HS-5 (cell line): ENCODE measurements at regions not wholly inside any gene's neighbourhood (a gene's known extent, or its start where the extent isn't known, plus 50 kb on each side); places are given as distances from the start of the nearest gene placed in this dataset.
"Not testable (repeated sequence)": the region's sequence is repeated elsewhere in the genome, so short reads cannot be mapped to it uniquely, and the experiment has no call there.

ENCODE experiments used
- DNase-seq: peaks from one replicate; pipeline ENCODE4 v3.0.0-alpha.2; 2012; ENCODE audit warnings: low read depth

DNA sequence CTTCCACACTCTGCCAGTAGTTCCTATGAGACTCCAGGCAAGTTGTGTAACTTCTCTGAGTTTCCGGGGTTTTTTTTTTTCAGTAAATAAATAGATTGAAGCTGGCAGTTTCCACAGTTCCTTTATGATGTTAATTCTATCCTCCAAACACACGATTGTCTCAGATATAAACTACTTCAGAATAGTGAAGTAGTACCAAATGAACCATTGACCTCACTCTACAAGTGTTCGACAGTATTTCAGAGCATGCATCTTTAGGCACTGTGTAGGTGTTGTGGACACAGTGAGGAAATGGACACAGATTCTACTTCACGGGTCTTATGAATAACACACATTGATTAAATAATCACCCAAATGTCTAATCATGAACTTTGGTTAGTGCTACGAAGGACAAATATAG is 136.1 kb upstream of the IGSF10 start:
- DNase-seq: no peak

DNA sequence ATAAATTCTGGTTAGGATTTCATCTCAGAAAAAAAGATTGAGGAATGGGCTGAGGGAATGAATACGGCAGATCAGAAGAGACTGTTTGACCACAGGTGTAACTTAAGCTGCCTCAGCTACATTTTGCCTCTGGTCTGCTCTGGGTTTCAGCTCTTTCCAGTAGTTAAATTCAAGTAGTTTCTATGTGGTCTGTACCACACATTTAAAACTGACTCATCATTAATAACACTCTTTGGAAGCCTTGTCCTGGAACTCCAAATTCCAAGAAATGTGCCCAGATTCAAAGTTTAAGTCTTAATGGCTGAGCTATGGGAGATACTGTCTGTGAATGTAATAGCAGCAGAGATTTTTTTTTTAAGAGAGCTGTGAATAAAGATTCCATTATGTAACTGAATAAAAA is 133.1 kb upstream of the IGSF10 start:
- DNase-seq: no peak

DNA sequence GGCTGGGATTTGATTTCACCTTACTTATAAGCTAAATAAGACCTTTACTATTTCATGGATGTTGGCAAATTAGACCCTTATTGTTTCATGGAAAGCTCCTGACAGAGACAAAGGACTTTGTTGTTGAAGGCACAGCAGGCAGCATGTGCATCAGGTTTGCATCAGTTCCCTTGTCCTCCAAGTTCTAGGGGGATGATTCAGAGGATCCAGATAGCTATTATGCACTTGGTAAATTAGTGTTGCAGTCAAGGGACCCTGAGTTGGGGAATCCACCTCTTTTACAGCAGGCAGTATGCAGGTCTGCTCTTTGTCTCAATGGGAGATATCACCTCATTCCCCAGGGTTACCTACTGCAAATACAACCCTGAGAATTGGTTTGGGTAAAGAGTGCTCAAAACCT is 131.4 kb upstream of the IGSF10 start:
- no peak for DNase-seq

DNA sequence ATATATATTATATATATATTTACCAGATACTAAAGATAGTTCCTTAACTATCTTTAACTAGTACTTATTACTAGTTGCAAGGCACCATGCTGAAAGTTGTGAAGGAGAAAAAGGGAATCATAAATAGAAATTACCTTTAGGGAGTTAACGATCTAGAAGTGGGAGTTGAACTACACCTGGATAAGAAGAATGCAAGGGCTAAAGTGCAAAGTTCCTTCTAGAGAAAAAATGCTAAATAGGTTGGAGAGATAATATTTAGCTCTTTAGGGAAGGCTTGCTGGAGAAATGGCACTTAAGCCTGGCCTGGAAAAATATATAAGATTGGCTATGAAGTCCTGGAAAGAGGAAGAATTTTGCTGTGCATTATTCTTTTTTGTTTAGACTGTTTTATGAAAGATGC is 130.6 kb upstream of the IGSF10 start:
- DNase-seq: no peak

DNA sequence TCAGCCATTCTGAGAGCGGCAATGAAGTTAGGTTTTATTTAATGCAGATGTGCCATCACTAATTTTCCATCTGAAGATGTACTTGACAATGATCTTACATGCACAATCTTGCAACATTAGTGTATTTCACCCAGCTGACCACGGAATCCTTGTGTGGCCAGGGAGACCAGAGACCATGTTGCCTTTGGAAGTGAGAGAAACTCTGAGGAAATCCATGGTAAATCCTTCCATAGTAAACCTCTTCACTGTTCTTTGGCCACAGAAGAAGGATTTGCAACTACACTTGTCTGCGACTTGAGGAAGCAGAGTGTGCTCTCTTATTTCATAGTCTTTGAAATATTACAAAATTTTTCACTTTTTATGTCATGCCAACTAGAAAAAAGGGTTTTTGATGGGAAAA is 128.4 kb upstream of the IGSF10 start:
- DNase-seq: no peak

DNA sequence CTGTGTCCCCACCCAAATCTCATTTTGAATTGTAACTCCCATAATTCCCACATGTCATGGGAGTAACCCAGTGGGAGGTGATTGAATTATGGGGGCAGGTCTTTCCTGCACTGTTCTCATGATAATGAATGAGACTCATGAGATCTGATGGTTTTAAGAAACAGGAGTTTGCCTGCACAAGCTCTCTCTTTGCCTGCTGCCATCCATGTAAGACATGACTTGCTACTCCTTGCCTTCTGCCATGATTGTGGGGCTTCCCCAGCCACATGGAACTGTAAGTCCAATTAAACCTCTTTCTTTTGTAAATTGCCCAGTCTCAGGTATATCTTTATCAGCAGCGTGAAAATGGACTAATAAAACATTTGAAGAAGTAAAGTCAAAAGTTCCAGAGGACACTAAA is 126.8 kb upstream of the IGSF10 start:
- not testable (repeated sequence) for DNase-seq

DNA sequence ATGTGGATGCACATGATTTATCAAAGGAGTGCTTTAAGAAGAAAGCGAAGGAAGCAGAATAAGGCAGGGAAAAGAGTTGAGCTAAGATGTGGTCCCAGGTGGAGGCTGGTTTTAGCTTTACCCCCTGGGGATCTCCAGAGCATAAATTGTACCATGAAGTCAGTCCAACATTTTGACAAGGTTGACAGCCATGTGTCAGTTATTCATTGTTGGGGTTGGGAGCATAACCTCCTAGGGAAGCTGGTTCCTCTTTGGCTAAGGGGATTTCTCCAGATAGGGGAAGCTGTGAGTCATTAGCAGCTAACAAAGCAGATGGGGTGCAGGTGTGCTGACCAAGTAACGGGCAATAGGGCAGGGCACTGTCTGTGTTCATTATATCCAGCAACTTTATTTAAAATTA is 123.7 kb upstream of the IGSF10 start:
- no peak for DNase-seq

DNA sequence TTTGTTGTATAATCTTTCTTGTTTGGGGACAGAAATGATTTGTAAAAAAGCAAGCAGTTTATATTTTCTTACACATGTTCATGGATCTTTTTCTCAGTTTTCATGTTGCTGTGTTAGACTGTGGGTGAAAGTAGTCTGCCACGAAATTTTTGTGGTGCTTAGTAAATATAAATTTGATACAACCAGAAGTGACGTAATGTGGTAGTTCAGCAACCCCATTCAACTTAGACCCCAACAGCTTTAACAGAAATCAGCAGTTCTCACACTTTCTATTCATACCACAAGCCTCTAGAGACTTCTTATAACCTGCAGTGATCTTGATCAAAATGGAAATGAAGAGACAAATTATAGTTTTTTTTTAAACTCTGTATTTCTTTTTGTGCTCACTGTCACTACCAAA is 120.2 kb upstream of the IGSF10 start:
- no peak for DNase-seq

DNA sequence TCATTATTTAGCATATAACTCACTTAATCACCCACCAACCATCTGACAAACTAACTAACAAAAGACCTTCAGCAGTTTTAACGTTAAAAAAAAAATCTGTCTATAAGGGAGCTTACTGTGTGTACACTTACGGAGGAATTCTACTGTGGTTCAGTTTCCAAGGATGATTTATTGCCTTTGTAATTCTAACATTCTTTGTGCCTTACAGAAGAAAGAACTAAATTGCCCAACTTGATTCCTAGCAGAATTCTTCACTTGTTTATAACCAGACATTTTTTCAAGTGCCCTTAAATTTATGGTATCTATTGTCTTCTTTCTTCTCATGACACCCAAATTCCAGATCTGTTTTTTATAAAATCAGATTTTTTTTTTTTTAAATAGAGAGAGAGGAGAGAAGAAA is 119.7 kb upstream of the IGSF10 start:
- DNase-seq: peak; percentile 44

DNA sequence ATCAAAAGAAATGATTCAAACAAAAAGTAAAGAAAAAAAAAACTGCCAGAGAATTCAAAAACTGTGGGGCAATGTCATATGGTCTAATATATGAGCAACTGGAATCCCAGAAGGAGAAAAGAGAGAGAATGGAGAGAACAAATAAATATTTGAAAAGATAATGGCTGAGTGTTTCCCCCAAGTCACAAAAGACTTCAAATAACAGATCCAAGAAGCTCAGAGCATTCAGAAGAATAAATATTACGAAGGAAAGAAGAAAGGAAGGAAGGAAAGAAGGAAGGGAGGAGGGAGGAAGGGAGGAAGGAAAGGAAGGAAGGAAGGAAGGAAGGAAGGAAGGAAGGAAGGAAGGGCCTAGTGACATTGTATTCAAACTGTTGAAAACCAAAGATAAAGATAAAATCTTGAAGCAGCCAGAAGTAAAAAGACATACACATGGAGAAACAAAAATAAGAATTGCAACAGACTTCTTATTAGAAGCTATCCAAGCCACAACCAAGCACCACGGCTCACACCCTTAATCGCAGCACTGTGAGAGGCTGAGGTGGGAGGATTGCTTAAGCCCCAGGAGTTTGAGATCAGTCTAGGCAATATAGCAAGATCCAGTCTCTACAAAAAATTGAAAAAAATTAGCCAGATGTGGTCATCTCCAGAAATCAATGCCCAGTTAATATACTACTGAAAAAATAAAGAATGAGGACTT is 118.9 kb upstream of the IGSF10 start:
- no peak for DNase-seq

DNA sequence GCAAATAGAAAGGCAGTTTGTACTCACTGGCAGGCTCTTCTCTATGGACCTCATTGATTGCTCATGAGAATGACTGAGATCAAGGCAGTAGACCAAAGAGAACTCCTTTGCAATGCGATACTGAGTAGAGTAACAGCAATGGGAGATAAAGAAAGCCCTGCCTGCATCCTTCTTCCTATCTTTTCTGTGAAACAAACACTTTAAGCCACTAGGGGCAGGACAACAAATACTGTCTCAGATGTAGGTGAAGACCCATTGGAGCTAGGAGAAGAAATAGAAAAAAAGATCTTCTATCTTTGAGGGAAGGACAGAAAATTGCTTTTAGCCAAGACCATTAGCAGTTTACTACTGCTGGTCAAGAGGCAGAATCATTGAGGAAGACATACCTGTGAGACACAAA is 117.6 kb upstream of the IGSF10 start:
- DNase-seq: no peak

DNA sequence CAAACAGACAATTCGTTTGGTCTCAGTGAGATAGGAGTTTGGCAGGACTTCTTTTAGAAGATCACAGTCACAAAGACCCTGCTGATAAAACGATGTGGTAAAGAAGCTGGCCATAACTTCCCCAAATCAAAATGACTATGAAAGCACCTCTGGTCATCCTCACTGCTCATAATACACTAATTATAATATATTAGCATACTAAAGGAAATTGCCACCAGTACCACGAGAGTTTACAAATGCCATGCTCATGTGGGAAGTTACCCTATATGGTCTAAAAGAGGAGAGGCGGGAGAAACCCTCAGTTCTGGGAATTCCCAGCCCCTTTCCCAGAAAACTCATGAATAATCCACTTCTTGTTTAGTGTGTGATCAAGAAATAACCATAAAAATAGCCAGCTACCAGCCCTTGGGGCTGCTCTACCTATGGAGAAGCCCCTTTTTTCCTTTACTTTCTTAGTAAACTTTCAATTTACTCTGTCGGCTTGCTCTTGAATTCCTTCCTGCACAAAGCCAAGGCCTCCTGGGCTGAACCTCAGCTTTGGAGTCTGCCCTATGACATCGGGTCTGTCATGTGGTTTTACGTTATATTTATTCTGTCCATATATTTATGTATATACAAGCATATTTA is 115.8 kb upstream of the IGSF10 start:
- DNase-seq: no peak

DNA sequence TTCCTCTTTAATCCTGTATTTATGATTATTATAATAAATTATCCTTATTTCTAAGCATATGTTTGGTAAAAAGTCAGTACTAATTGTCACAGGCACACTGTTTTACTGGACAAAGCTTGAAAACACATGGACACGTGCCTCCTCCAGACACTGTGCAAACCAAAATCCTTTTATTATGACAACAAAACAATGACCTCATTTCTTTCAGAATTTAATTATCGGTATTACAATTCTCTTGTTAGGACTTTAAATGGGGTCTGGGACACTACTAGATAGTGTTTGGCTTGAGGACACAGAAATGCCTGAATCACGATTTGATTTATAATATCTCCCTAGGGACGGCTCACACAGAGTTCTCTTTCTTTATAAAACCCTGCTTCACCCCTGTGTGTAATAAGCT is 107.3 kb upstream of the IGSF10 start:
- no peak for DNase-seq

DNA sequence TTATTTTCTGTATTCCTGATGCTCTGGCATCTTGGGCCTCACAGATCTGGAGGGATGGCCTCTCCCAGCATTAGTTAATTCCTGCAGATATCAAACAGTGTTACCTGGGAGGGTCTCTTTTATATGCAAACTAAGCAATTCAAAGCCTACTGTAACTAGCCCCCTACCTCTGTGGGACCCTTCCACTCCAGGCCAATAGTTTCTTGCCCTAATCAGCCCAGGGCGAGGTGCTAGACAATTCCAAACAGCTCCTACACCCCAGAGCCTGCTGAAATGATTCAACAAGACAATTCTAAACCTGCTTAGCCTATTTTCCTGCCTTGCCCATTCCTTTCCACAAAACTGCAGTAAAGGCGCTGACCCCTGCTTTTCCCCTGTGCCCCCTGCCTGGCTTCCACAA is 106.6 kb upstream of the IGSF10 start:
- DNase-seq: no peak

DNA sequence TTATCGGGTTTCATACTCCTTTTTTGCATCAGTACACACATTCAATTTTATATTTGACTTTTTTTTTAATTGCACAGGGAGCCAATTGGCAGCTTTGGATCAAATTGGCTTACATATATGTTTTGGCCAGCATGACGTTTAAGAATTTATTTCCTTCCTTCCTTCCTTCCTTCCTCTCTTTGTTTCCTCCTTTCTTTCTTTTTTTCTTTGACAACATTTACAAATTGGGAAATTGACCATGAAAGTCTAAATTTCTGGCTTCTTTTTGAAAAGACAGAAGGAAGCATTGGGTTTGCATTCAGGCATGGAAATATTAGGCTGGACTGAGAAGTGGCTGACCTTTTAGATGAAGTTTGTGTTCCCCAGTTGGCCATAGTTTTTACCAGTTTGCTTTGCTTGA is 103.4 kb upstream of the IGSF10 start:
- no peak for DNase-seq

DNA sequence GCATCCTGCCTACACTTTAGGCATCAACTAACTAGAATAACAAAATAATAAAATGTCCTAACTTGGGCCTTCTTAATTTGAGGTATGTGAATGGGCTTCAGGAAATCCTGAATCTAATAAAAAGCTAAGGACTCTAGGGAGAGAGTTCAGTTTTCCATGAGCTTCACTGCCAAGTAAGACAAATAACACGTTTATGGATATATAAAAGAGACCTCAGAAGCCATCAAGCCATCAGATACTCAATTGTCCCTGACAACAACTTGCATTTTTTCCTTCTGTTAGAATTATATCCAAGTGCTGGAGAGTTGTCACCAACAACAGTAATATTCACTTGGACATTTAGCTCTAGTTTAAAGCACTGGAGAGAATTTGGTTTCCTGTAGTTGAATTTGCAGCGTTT is 102.4 kb upstream of the IGSF10 start:
- DNase-seq: no peak

DNA sequence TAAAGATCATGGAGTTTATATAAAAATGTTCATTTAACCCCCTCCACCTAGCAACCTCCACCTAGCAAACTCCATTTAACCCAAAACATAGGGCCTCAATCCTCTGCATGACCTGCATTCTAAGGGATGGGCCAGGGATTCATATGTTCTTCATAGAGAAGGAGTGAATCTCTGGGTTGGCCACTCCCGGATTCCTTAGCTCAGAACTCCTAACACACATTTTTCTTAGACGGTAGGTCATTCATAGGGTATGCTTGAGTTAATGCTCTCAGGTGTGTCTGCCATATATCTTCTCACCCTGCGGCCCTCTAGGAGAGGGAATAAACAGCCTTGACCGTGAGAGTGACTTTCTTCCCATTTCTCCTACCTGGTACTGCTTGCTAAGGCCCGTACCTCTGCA is 102.0 kb upstream of the IGSF10 start:
- no peak for DNase-seq

DNA sequence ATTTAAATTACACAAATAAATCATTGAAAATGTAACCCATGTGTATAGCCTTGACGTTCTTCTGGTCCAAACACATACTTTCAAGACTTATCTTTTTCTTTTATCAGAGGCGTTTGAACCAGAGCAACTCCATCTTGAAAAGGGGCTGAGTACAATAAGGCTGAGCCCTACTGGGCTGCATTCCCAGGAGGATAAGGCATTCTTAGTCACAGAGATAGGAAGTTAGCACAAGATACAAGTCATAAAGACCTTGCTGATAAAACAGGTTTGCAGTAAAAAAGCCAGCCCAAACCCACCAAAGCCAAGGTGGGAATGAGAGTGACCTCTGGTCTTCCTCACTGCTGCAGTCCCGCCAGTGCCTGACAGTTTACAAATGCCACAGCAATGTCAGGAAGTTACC is 101.0 kb upstream of the IGSF10 start:
- no peak for DNase-seq

DNA sequence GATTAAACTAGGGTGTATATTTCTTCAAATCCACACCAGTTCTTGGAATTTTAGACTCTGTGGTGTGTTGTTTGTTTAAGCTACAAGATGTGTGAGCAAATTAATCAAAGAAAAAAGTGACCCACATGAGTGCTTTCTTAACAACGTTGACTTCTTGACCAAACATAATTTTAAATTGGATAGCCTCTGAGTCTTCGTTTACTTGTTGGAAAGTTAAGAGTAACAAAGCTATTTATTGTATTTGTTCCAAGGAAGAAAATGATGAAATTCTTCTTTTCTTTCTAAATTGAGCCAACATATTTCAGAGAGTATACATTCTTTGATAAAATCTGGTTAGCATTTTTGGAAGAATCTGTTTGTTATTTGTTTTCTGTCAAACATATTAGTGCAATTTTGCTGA is 99.9 kb upstream of the IGSF10 start:
- no peak for DNase-seq

DNA sequence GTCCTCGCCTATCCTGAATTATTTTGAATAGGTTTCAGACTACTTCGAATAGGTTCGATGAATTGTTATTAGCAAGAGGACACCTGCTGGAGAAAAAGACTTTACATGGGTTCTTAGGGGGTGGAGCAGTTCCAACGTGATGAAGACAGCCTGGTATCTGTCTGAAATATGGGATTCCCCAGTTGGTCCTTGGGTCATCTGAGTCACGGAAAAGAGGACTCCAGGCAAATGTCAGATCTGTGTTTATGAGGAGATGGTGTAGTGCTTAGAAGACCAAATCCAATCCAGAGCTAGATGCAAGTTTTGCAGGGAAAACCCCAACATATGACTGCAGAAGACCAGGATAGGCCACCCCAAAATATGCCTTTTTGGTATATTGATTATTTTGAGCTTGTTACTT is 98.9 kb upstream of the IGSF10 start:
- no peak for DNase-seq

DNA sequence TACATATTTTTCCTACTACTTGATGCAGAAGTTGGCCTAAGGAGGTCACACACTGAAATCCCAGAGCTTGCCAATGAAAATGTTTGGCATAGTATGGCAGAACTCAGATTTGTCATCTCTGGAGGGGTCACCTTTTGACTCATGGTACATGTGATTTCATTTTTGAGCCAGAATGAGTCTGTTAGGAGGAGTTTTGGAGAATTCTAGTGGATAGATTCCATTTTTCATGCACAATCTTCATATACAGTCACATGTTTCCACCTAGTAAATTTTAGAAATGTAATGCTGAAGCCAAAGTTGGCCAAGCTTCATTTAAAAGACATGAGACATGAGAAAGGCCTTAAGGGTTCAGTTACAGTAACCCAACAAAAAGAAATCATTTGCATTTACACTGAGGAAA is 97.8 kb upstream of the IGSF10 start:
- DNase-seq: no peak

DNA sequence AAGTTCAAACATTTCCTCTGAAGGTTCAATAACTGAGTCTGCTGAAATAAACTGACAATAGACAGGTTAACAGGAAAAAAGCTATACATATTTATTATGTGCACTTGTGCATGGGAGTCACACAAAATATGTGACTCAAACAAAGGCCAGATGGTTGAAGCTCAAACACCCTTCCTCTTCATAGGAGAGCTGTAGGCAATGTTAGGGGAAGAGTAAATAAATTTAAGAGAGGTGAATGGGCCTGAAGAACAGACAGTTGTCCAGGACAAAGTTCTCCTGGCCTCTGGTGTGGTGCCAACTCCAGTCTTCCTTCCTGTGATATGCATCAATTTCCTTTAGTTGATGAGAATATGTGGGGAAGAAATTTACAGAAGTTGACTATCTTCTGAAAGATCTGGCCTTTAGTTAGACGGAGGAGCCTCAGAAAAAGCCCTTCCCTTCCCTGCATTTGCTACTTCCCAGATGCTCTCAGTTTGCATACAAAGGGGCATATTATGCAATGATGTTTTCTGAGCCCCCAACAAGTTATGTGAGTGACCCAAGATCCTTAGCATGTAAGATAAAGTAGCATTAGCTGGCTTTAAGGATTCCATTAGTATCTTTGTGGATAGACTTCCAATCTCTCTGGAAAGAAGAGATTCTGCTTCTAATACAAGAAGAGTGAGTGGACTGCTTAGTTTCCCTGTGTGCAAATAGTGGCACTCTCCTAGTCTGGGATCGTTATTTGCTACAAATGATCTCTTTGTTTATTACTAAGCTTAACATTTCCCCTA is 96.4 kb upstream of the IGSF10 start:
- no peak for DNase-seq

DNA sequence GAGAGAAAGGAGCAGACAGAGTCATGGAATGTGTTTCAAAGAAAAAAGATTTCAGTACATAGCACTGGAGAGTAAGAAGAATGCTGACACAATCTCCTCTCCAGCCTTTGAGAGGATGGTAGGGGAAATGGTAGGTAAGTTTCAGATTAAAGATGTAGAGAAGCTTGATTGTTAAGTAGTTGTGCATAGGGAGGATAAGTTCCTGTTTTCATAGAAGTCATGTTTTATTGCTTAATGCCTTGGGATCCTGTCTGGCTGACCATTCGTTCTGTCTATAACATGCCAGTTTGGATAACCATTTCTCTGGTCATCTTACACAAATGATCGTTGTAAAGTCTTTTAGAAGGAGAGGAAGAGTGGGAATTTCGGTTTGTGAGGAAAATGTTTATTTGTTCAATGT is 95.7 kb upstream of the IGSF10 start:
- no peak for DNase-seq

DNA sequence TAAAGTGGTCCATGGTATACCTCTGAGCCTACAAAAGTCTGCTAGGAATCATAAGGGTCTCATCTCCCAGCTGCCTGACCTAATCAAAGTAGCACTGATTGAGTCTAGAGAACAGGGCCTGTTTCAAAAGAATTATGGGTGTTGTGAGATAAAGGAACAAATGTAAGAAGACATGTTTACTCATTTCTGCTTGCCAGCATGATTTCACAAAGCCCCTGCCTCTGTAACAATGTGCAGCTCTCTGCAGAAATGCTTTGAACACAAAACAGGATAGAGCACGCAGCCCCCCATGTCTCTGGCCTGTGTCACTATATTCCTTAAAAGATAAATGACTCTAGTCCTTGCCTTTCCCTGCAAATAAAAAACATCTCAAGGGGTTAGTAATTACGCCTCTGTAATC is 94.7 kb upstream of the IGSF10 start:
- DNase-seq: no peak
